A549 (cell line): ENCODE measurements at regions not wholly inside any gene's neighbourhood (a gene's known extent, or its start where the extent isn't known, plus 50 kb on each side); places are given as distances from the start of the nearest gene placed in this dataset.
"Not testable (repeated sequence)": the region's sequence is repeated elsewhere in the genome, so short reads cannot be mapped to it uniquely, and the experiment has no call there.

ENCODE experiments used
- ATAC-seq, 2 experiments: fragments of 200-7000 bp in 1 of 2; fragments of >200 bp in 1 of 2; cut with Nextera tagmentation in 1 of 2; cut with Tn5 transposase in 1 of 2; 3 replicates each; pipeline versions ENCODE4 v1.8.0 to v1.9.1; 2018 to 2020; ENCODE audit warnings: mild to moderate bottlenecking in 1 of 2, moderate library complexity in 1 of 2
- CTCF ChIA-PET: fragments of 300-600 bp; sonication (Branson Sonifier 250); formaldehyde crosslinking; extraction: SDS; loops from one replicate; lab custom pipeline; 2021; ENCODE audit warnings: antibody characterized with exemption, inconsistent platforms; lab: Yijun Ruan, JAX
- POLR2A ChIA-PET: fragments of 350-600 bp; formaldehyde crosslinking; extraction: SDS; loops from one replicate; lab custom pipeline; 2021; ENCODE audit warnings: antibody characterized with exemption, inconsistent platforms; lab: Yijun Ruan, JAX
- DNase-seq, 2 experiments: peaks; one replicate each; pipeline versions ENCODE4 v3.0.0 to v3.0.0-alpha.2; 2011 to 2016; ENCODE audit warnings: low read depth in 1 of 2, low spot score in 1 of 2
- FAIRE-seq: peaks from 2 replicates; lab custom pipeline; 2011; peaks lifted over from hg19 to GRCh38; lab: Jason Lieb, UNC
- H3K27ac ChIP-seq, 2 experiments: fragments of >200 bp; sonication (Bioruptor Twin); formaldehyde crosslinking; 3 replicates each; pipeline ENCODE4 v1.5.1; 2016 to 2017
- H3K4me1 ChIP-seq: fragments of >200 bp; sonication (Bioruptor Twin); formaldehyde crosslinking; 3 replicates; pipeline ENCODE4 v1.6.1; 2016
- H3K4me2 ChIP-seq: fragments of >200 bp; sonication (Bioruptor Twin); formaldehyde crosslinking; 3 replicates; pipeline ENCODE4 v1.6.1; 2016
- H3K4me3 ChIP-seq: fragments of >200 bp; sonication (Bioruptor Twin); formaldehyde crosslinking; 3 replicates; pipeline ENCODE4 v1.5.1; 2016
- H3K9me3 ChIP-seq: fragments of >200 bp; sonication (Bioruptor Twin); formaldehyde crosslinking; 3 replicates; pipeline ENCODE4 v1.6.1; 2016
- WGBS: methylation state at CpG from one replicate; pipeline ENCODE4 v1.1.6; 2017; ENCODE audit errors: missing lambda C conversion rate; 5-methylcytosine and 5-hydroxymethylcytosine counted together

GRCh38 chr13:18677403-18677802 lies 504.2 kb downstream of the TUBA3C start:
- H3K4me3 ChIP-seq, POLR2A ChIA-PET, DNase-seq, CTCF ChIA-PET, H3K4me1 ChIP-seq, H3K9me3 ChIP-seq, H3K4me2 ChIP-seq, H3K27ac ChIP-seq, ATAC-seq, FAIRE-seq: not testable (repeated sequence)
- 3% methylated on average over 2 of the region's 2 CpGs for WGBS

- CTCF ChIA-PET, H3K4me1 ChIP-seq, H3K27ac ChIP-seq, POLR2A ChIA-PET, ATAC-seq, H3K4me2 ChIP-seq, DNase-seq, FAIRE-seq, H3K9me3 ChIP-seq, H3K4me3 ChIP-seq: not testable (repeated sequence)
- 6% methylated on average over 2 of the region's 2 CpGs for WGBS
These were observed 506.4 kb downstream of the TUBA3C start for GRCh38 chr13:18675268-18675667.

- FAIRE-seq, CTCF ChIA-PET, H3K9me3 ChIP-seq, POLR2A ChIA-PET, DNase-seq, H3K4me1 ChIP-seq, H3K4me2 ChIP-seq, H3K27ac ChIP-seq, ATAC-seq, H3K4me3 ChIP-seq: not testable (repeated sequence)
- WGBS = no CpG with 5 or more reads among the region's 33 CpGs
These were observed 507.8 kb downstream of the TUBA3C start for GRCh38 chr13:18673794-18674193.

GRCh38 chr13:18666585-18666984 lies 515.0 kb downstream of the TUBA3C start:
- H3K27ac ChIP-seq, CTCF ChIA-PET, ATAC-seq, DNase-seq, H3K4me1 ChIP-seq, POLR2A ChIA-PET, H3K4me3 ChIP-seq, H3K4me2 ChIP-seq, FAIRE-seq, H3K9me3 ChIP-seq: not testable (repeated sequence)
- no CpG with 5 or more reads among the region's 16 CpGs for whole genome bisulfite sequencing

- H3K4me1 ChIP-seq, H3K4me2 ChIP-seq, DNase-seq, H3K27ac ChIP-seq, FAIRE-seq, ATAC-seq, H3K9me3 ChIP-seq, H3K4me3 ChIP-seq, CTCF ChIA-PET, POLR2A ChIA-PET: not testable (repeated sequence)
- WGBS = 37% methylated on average over 5 of the region's 16 CpGs
These were observed 515.9 kb downstream of the TUBA3C start for GRCh38 chr13:18665716-18666115.

GRCh38 chr13:18665124-18665523 lies 516.5 kb downstream of the TUBA3C start:
- H3K4me2 ChIP-seq, H3K4me3 ChIP-seq, ATAC-seq, DNase-seq, POLR2A ChIA-PET, FAIRE-seq, H3K9me3 ChIP-seq, H3K4me1 ChIP-seq, H3K27ac ChIP-seq, CTCF ChIA-PET: not testable (repeated sequence)
- 56% methylated on average over 11 of the region's 46 CpGs for WGBS

- ATAC-seq, H3K4me1 ChIP-seq, POLR2A ChIA-PET, DNase-seq, CTCF ChIA-PET, FAIRE-seq, H3K27ac ChIP-seq, H3K9me3 ChIP-seq, H3K4me3 ChIP-seq, H3K4me2 ChIP-seq: not testable (repeated sequence)
- WGBS = no CpG with 5 or more reads among the region's 1 CpG
These were observed 518.4 kb downstream of the TUBA3C start for GRCh38 chr13:18663222-18663621.

- H3K4me3 ChIP-seq, H3K4me2 ChIP-seq, H3K27ac ChIP-seq, FAIRE-seq, H3K4me1 ChIP-seq, POLR2A ChIA-PET, CTCF ChIA-PET, ATAC-seq, H3K9me3 ChIP-seq: not testable (repeated sequence)
- DNase-seq = peak in 1 of 2 experiments; percentile 0
- 3% methylated on average over 7 of the region's 8 CpGs for WGBS
These were observed 537.9 kb downstream of the TUBA3C start for GRCh38 chr13:18643644-18644172.

- CTCF ChIA-PET, POLR2A ChIA-PET, H3K4me3 ChIP-seq, H3K4me2 ChIP-seq, DNase-seq, H3K9me3 ChIP-seq, H3K4me1 ChIP-seq, ATAC-seq, H3K27ac ChIP-seq, FAIRE-seq: not testable (repeated sequence)
- WGBS = 72% methylated on average over 6 of the region's 31 CpGs
These were observed 552.7 kb downstream of the TUBA3C start for GRCh38 chr13:18628928-18629327.
